ENCODE measurements at regions not wholly inside any gene's neighbourhood (a gene's known extent, or its start where the extent isn't known, plus 50 kb on each side); places are given as distances from the start of the nearest gene placed in this dataset.

DNA sequence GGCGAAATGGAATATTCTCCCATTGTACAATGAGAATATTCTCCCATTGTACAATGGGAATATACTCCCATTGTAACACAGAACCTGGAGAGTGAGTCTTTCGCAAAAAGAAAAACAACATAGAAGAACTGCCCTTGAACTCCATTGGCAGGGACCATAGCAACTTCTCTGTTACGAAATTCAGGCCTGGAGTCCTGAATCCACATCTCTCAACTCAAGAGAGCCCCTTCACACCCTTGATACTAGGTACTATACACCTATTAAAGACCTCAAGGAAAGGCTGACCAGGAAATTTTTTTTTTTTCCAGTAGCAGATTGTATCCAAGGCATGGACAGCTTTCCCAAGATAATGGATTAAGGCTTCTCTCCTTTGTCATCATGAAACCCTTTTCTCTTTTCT, 1687.0 kb downstream of the GRIK2 start:
- H3K4me3 ChIP-seq (ENCODE audit: low read depth, low read length): no peak overlapping the region
- no peaks in the 10 kb centered on the region for H3K27me3 ChIP-seq (ENCODE audit: control insufficient read depth, insufficient read depth, low read length)
- H3K9ac ChIP-seq (ENCODE audit: low read length): no peak overlapping the region
- no peak overlapping the region for H3K27ac ChIP-seq (ENCODE audit: low read depth, low read length)
- H3K9me3 ChIP-seq (ENCODE audit: control insufficient read depth, insufficient read depth, low read depth, low read length): no peaks in the 10 kb centered on the region
- H3K4me1 ChIP-seq (ENCODE audit: control insufficient read depth, insufficient read depth, low read length): no peaks in the 10 kb centered on the region
- no peaks in the 10 kb centered on the region for H3K36me3 ChIP-seq (ENCODE audit: control insufficient read depth, insufficient read depth, low read length)

DNA sequence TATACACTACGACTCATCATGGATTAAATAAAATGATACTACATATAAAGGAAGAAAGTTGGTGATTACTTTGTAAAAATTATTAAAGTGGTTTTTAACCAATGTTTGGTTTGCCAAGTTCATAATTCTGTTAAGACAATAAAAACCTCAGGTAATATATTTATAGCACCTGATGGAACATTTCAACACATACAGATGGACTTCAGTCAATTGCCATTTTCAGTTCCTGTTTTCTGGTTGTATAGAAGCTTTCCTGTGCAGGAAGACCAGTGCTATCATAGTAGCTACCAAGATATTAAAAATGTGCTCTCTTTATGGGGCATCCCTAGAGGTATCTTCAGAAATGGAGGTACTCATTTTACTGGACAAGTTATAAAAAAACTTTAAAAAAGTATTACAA, 1686.4 kb downstream of the GRIK2 start:
- Histone ChIP-seq H3K4me3 (ENCODE audit: low read depth, low read length) (no peak overlapping the region), H3K4me1 (ENCODE audit: control insufficient read depth, insufficient read depth, low read length) (no peaks in the 10 kb centered on the region), H3K36me3 (ENCODE audit: control insufficient read depth, insufficient read depth, low read length) (no peaks in the 10 kb centered on the region), H3K9ac (ENCODE audit: low read length) (no peak overlapping the region), H3K9me3 (ENCODE audit: control insufficient read depth, insufficient read depth, low read depth, low read length) (no peaks in the 10 kb centered on the region), H3K27ac (ENCODE audit: low read depth, low read length) (no peak overlapping the region), H3K27me3 (ENCODE audit: control insufficient read depth, insufficient read depth, low read length) (no peaks in the 10 kb centered on the region)

DNA sequence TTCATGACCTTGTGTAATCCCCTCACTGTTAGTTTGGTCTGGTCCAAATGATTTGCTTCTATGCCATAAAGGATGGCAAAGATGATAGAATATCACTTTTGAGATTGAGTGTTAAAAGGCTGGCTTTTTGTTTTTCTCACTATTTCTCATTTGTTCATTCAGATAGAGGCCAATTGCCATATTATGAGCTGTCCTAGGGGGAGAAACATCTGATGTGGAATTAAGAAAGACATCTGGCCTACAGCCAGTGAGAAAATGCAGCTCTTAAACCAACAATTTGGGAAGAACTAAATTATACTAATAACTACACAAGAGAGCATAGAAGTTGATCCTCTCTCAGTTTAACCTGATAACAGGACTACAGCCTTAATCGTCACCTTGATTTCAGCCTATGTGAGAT, 1668.6 kb downstream of the GRIK2 start:
- Histone ChIP-seq H3K27ac (ENCODE audit: low read depth, low read length) (no peak overlapping the region), H3K4me1 (ENCODE audit: control insufficient read depth, insufficient read depth, low read length) (no peaks in the 10 kb centered on the region), H3K27me3 (ENCODE audit: control insufficient read depth, insufficient read depth, low read length) (no peaks in the 10 kb centered on the region), H3K9me3 (ENCODE audit: control insufficient read depth, insufficient read depth, low read depth, low read length) (peaks cover 4% of the 10 kb centered on the region; the same call in 1 of the 2 replicates), H3K4me3 (ENCODE audit: low read depth, low read length) (no peak overlapping the region), H3K9ac (ENCODE audit: low read length) (no peak overlapping the region), H3K36me3 (ENCODE audit: control insufficient read depth, insufficient read depth, low read length) (no peaks in the 10 kb centered on the region)

DNA sequence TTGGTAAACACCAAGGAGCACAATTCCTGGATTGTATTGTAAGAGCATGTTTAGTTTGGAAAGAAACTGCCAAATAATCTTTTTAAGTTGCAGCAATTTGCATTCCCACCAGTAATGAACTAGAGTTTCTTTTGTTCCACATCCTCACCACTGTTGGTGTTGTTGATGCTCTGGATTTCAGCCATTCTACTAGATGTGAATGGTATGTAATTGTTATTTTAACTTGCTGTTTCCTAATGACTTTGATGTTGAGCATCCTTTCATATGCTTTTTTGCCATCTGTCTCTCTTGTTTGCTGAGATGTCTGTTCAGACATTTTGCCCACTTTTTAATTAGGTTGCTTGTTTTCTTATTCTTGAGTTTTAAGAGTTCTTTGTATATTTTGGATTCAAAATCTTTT, 1654.1 kb downstream of the GRIK2 start:
- Histone ChIP-seq H3K27ac (ENCODE audit: low read depth, low read length) (no peak overlapping the region), H3K27me3 (ENCODE audit: control insufficient read depth, insufficient read depth, low read length) (no peaks in the 10 kb centered on the region), H3K9ac (ENCODE audit: low read length) (no peak overlapping the region), H3K4me1 (ENCODE audit: control insufficient read depth, insufficient read depth, low read length) (no peaks in the 10 kb centered on the region), H3K4me3 (ENCODE audit: low read depth, low read length) (no peak overlapping the region), H3K9me3 (ENCODE audit: control insufficient read depth, insufficient read depth, low read depth, low read length) (no peaks in the 10 kb centered on the region; the same call in none of the 2 replicates), H3K36me3 (ENCODE audit: control insufficient read depth, insufficient read depth, low read length) (no peaks in the 10 kb centered on the region)

DNA sequence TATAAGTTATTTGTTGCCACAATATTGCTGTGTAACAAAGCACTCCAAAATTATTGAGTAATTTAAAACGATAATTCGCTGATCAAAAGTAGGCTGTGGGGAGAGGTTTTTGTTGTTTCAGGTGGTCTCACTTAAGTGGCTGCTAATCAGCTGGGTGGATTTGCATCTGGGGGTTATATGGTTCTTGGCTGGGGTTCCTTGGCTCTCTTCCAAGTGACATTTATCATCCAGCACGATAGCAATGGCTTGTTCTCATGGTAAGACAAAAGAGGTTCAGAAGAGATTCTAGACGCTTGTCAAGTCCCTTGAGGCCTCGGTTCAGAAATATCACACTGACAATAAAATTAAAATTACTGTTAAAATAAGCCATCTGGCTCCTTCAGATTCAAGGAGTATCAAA, 1648.8 kb downstream of the GRIK2 start:
- H3K27ac ChIP-seq (ENCODE audit: low read depth, low read length): no peak overlapping the region
- no peaks in the 10 kb centered on the region for H3K27me3 ChIP-seq (ENCODE audit: control insufficient read depth, insufficient read depth, low read length)
- H3K9ac ChIP-seq (ENCODE audit: low read length): no peak overlapping the region
- no peak overlapping the region for H3K4me3 ChIP-seq (ENCODE audit: low read depth, low read length)
- no peaks in the 10 kb centered on the region; the same call in 1 of the 2 replicates for H3K9me3 ChIP-seq (ENCODE audit: control insufficient read depth, insufficient read depth, low read depth, low read length)
- no peaks in the 10 kb centered on the region for H3K36me3 ChIP-seq (ENCODE audit: control insufficient read depth, insufficient read depth, low read length)
- H3K4me1 ChIP-seq (ENCODE audit: control insufficient read depth, insufficient read depth, low read length): no peaks in the 10 kb centered on the region

DNA sequence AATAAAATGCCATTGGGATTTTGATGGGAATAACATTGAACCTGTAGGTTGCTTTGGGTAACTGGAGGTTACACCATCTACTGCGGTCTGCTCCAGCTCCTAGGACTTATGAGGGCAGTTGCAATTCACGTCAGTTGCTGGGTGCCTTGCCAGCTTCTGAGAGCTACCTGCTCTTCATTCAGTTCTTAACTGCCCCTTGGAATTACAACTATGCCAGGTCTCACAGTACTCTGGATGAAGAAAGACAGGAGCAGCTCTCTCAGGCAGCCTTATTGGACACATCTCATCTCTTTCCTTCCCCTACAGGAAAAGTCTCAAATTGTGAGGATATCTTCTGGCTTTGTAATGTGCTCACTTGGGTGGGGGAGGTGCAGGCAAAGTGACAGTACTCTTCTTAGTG, 1643.3 kb downstream of the GRIK2 start:
- H3K36me3 ChIP-seq (ENCODE audit: control insufficient read depth, insufficient read depth, low read length): no peaks in the 10 kb centered on the region
- H3K9me3 ChIP-seq (ENCODE audit: control insufficient read depth, insufficient read depth, low read depth, low read length): no peaks in the 10 kb centered on the region
- H3K27ac ChIP-seq (ENCODE audit: low read depth, low read length): no peak overlapping the region
- no peak overlapping the region for H3K4me3 ChIP-seq (ENCODE audit: low read depth, low read length)
- H3K4me1 ChIP-seq (ENCODE audit: control insufficient read depth, insufficient read depth, low read length): peaks cover 4% of the 10 kb centered on the region; the same call in 1 of the 2 replicates
- H3K9ac ChIP-seq (ENCODE audit: low read length): no peak overlapping the region
- no peaks in the 10 kb centered on the region for H3K27me3 ChIP-seq (ENCODE audit: control insufficient read depth, insufficient read depth, low read length)

DNA sequence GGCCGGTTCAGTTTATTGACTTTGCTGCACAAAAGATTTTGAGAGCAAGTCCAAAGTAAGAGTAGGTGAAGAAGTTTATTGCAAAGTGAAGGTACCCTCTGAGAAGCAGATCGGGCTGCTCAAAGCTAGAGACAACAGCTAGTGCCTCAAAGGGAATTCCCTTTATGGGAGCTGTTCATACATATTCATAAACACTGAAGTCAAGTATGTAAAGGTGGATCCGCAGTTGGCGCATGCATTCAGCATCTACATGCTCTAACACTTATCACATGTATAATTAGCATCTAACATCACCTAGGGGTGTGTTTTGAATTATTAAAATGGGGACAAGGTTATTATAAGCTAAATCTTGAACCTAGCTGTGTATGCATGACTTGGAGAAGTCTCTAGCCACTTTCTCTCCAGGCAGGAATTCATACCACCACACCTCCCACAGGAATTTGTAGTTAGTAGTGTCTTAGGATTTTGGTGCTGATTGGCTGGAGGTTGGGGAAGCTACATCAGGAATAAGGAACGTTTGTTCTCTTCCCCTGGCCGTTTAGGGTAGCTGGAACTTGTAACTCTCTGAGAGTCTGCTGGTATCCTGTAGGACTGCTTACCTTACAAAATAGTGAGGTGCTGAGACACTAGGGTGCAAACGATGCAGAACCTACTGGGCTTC, 1633.9 kb downstream of the GRIK2 start:
- Histone ChIP-seq H3K9me3 (ENCODE audit: control insufficient read depth, insufficient read depth, low read depth, low read length) (no peaks in the 10 kb centered on the region), H3K9ac (ENCODE audit: low read length) (no peak overlapping the region), H3K27ac (ENCODE audit: low read depth, low read length) (no peak overlapping the region), H3K4me3 (ENCODE audit: low read depth, low read length) (no peak overlapping the region), H3K36me3 (ENCODE audit: control insufficient read depth, insufficient read depth, low read length) (no peaks in the 10 kb centered on the region), H3K4me1 (ENCODE audit: control insufficient read depth, insufficient read depth, low read length) (no peaks in the 10 kb centered on the region), H3K27me3 (ENCODE audit: control insufficient read depth, insufficient read depth, low read length) (no peaks in the 10 kb centered on the region)

DNA sequence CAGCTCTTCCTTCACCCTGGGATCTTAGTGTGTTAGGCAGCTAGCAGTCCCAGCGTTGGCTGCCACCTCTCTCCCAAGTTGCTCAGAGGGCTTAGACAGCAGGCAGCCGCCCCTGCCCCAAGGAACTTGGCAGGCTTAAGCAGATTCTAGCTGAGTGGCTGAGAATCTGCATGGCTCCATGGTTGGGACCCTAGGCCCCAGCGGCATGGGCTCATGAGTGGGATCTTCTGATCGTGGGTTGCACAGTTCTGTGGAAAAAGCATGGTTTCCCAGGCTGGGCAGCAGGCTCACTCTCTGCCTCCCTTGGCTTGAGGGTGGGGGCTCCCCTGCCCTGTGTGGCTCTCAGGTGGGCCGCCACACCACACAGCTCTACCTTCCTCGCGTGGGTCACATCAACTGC, 1624.9 kb downstream of the GRIK2 start:
- Histone ChIP-seq H3K4me3 (ENCODE audit: low read depth, low read length) (no peak overlapping the region), H3K9me3 (ENCODE audit: control insufficient read depth, insufficient read depth, low read depth, low read length) (no peaks in the 10 kb centered on the region), H3K9ac (ENCODE audit: low read length) (no peak overlapping the region), H3K36me3 (ENCODE audit: control insufficient read depth, insufficient read depth, low read length) (no peaks in the 10 kb centered on the region), H3K4me1 (ENCODE audit: control insufficient read depth, insufficient read depth, low read length) (no peaks in the 10 kb centered on the region), H3K27ac (ENCODE audit: low read depth, low read length) (no peak overlapping the region), H3K27me3 (ENCODE audit: control insufficient read depth, insufficient read depth, low read length) (no peaks in the 10 kb centered on the region)

DNA sequence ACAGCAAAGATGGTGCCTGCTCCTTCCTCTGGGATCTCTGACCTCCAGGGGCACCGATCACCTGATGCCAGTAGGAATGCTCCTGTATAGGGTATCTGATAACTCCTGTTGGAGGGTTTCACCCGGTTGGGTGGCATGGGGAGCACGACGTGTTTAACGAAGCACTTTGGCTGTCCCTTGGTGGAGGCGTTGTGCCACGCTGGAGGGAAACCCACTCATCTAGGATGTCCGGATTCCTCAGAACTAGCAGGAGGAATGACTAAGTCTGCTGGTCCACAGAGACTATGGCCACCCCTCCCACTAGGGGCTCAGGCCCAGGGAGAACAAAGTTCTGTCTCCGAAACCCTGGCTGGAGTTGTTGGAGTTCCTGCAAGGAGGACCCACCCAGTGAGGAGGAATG, 1624.4 kb downstream of the GRIK2 start:
- Histone ChIP-seq H3K27ac (ENCODE audit: low read depth, low read length) (no peak overlapping the region), H3K4me1 (ENCODE audit: control insufficient read depth, insufficient read depth, low read length) (no peaks in the 10 kb centered on the region), H3K9me3 (ENCODE audit: control insufficient read depth, insufficient read depth, low read depth, low read length) (no peaks in the 10 kb centered on the region), H3K27me3 (ENCODE audit: control insufficient read depth, insufficient read depth, low read length) (no peaks in the 10 kb centered on the region), H3K4me3 (ENCODE audit: low read depth, low read length) (no peak overlapping the region), H3K9ac (ENCODE audit: low read length) (no peak overlapping the region), H3K36me3 (ENCODE audit: control insufficient read depth, insufficient read depth, low read length) (no peaks in the 10 kb centered on the region)

DNA sequence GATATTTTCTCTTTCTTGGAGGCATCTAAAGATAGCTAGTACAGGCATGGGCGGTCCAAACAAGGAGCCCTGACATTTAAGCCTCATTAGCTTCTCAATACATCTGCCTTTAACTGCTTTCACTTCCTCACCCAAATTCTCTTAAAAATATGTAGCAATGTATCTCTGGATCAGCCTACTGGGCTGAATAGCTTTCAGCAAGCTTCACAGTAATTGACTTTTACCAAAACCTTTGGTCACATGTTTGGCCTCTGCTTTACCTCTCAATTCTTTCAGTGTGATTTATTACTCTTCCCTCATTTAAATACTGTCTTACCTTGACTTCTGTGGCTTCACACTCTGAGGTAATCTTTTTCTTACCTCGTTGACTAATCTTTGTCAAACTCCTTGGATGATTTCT, 1618.1 kb downstream of the GRIK2 start:
- no peaks in the 10 kb centered on the region for H3K36me3 ChIP-seq (ENCODE audit: control insufficient read depth, insufficient read depth, low read length)
- no peak overlapping the region for H3K27ac ChIP-seq (ENCODE audit: low read depth, low read length)
- H3K27me3 ChIP-seq (ENCODE audit: control insufficient read depth, insufficient read depth, low read length): no peaks in the 10 kb centered on the region
- H3K4me3 ChIP-seq (ENCODE audit: low read depth, low read length): no peak overlapping the region
- no peaks in the 10 kb centered on the region for H3K4me1 ChIP-seq (ENCODE audit: control insufficient read depth, insufficient read depth, low read length)
- no peak overlapping the region for H3K9ac ChIP-seq (ENCODE audit: low read length)
- no peaks in the 10 kb centered on the region for H3K9me3 ChIP-seq (ENCODE audit: control insufficient read depth, insufficient read depth, low read depth, low read length)

DNA sequence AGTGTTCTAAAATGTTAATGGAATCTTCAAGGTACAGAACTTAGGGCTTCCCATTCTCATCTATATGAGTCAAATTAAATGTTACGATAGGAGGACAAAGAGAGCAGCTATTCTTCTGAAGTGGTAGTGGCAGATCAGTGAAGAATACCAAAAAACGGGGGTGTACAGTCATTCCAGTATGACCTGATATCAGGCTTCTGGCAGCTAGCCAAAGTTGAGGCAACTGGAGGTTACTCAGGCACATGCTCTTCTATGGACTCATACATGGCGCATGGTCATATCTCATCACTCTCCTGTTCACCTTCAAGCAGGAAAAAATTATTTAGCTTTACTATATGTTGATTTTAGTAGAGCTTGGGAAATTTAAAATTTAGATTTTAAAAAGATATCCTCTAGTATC, 1608.8 kb downstream of the GRIK2 start:
- Histone ChIP-seq H3K4me3 (ENCODE audit: low read depth, low read length) (no peak overlapping the region), H3K4me1 (ENCODE audit: control insufficient read depth, insufficient read depth, low read length) (peaks cover 12% of the 10 kb centered on the region), H3K27ac (ENCODE audit: low read depth, low read length) (no peak overlapping the region), H3K36me3 (ENCODE audit: control insufficient read depth, insufficient read depth, low read length) (no peaks in the 10 kb centered on the region), H3K9me3 (ENCODE audit: control insufficient read depth, insufficient read depth, low read depth, low read length) (no peaks in the 10 kb centered on the region), H3K9ac (ENCODE audit: low read length) (no peak overlapping the region), H3K27me3 (ENCODE audit: control insufficient read depth, insufficient read depth, low read length) (no peaks in the 10 kb centered on the region)

DNA sequence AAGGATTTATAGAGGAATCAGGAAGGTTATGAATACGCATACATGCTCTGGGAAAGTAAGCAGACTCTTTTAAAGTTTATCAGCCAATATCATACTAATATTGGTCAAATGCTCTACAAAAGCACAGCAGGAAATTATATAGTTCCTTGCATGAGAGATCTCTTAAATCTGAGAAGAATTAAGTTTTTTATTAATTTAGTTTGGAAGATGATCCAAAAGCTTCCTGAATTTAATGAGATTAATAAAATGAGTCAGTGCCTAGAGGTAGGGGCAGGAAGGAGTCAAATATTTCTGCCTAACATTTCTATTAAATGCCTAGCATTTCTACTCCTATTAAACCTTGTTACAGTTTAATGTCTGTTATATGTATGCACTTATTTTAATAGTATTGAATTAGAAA, 1608.2 kb downstream of the GRIK2 start:
- Histone ChIP-seq H3K27ac (ENCODE audit: low read depth, low read length) (no peak overlapping the region), H3K9me3 (ENCODE audit: control insufficient read depth, insufficient read depth, low read depth, low read length) (no peaks in the 10 kb centered on the region), H3K9ac (ENCODE audit: low read length) (no peak overlapping the region), H3K27me3 (ENCODE audit: control insufficient read depth, insufficient read depth, low read length) (no peaks in the 10 kb centered on the region), H3K4me3 (ENCODE audit: low read depth, low read length) (no peak overlapping the region), H3K36me3 (ENCODE audit: control insufficient read depth, insufficient read depth, low read length) (no peaks in the 10 kb centered on the region), H3K4me1 (ENCODE audit: control insufficient read depth, insufficient read depth, low read length) (peaks cover 12% of the 10 kb centered on the region)

Data from HUES6 (cell line).